ENCODE measurements at regions not wholly inside any gene's neighbourhood (a gene's known extent, or its start where the extent isn't known, plus 50 kb on each side); places are given as distances from the start of the nearest gene placed in this dataset.

- WGBS, result 97% methylated on average over 2 of the region's 2 CpGs
- no peaks in the 10 kb centered on the region for H3K36me3 ChIP-seq (ENCODE audit: insufficient read depth, low read length)
- no peak overlapping the region for H3K9ac ChIP-seq (ENCODE audit: low read depth, low read length)
- H3K4me3 ChIP-seq (ENCODE audit: low read length), result no peak overlapping the region
- H3K4me1 ChIP-seq (ENCODE audit: insufficient read depth, low read length), result no peaks in the 10 kb centered on the region
- H3K27me3 ChIP-seq (ENCODE audit: insufficient read depth, low read length), result no peaks in the 10 kb centered on the region
- no peaks in the 10 kb centered on the region for H3K9me3 ChIP-seq (ENCODE audit: insufficient read depth, low read depth, low read length)
- H3K27ac ChIP-seq (ENCODE audit: low read depth, low read length), result no peak overlapping the region
These were observed 797.9 kb downstream of the TYW1 start for GRCh38 chr7:67794544-67794943.

DNA sequence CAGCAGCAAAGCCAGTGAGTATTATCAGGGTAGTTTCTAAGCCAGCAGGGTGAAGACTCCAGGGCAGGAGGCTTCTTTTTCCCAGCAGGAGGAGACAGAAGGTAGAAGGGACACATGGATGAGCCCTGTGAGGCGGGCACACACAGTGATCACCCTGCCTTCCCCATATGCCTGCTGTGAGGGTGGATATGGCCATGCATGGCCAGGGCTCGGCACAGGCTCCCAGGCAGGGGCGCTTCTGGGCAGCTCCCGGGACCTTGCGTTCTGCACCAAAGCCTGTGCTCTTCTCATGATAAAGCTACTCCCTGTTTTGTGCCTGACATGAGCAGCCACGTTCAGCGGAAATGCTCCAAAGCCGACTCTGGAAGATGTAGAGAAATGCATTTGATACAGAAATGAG, 807.2 kb downstream of the TYW1 start:
- no peak overlapping the region for H3K27ac ChIP-seq (ENCODE audit: low read depth, low read length)
- no peak overlapping the region for H3K4me3 ChIP-seq (ENCODE audit: low read length)
- H3K36me3 ChIP-seq (ENCODE audit: insufficient read depth, low read length), result no peaks in the 10 kb centered on the region
- H3K9ac ChIP-seq (ENCODE audit: low read depth, low read length), result no peak overlapping the region
- WGBS, result 89% methylated on average over 8 of the region's 8 CpGs
- H3K9me3 ChIP-seq (ENCODE audit: insufficient read depth, low read depth, low read length), result no peaks in the 10 kb centered on the region
- no peaks in the 10 kb centered on the region for H3K27me3 ChIP-seq (ENCODE audit: insufficient read depth, low read length)
- no peaks in the 10 kb centered on the region for H3K4me1 ChIP-seq (ENCODE audit: insufficient read depth, low read length)

DNA sequence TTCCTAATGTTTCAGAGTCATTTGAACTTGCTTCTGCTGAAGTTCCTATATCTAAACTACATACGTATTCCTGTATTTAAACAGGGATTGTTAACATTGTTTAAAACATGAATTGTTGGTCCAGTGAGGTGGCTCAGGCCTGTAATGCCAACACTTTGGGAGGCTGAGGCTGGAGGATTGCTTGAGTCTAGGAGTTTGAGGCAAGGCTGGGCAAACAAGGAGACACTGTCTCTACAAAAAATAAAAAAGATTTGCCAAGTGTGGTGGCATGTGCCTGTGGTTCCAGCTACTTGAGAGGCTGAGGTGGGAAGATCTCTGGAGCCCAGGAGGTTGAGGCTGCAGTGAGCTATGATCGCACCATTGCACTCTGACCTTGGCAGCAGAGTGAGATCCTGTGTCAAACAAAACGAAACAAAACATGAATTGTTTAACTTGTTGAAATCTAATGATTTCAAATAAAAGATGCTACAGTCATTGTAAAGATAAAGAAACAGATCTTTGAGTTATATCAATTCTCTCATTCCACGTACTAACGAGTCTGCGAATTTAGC, 809.4 kb downstream of the TYW1 start:
- H3K9ac ChIP-seq (ENCODE audit: low read depth, low read length), result no peak overlapping the region
- H3K27ac ChIP-seq (ENCODE audit: low read depth, low read length), result no peak overlapping the region
- no peak overlapping the region for H3K4me3 ChIP-seq (ENCODE audit: low read length)
- 92% methylated on average over 5 of the region's 6 CpGs for WGBS
- H3K36me3 ChIP-seq (ENCODE audit: insufficient read depth, low read length), result no peaks in the 10 kb centered on the region
- no peaks in the 10 kb centered on the region for H3K9me3 ChIP-seq (ENCODE audit: insufficient read depth, low read depth, low read length)
- H3K4me1 ChIP-seq (ENCODE audit: insufficient read depth, low read length), result no peaks in the 10 kb centered on the region
- no peaks in the 10 kb centered on the region for H3K27me3 ChIP-seq (ENCODE audit: insufficient read depth, low read length)

DNA sequence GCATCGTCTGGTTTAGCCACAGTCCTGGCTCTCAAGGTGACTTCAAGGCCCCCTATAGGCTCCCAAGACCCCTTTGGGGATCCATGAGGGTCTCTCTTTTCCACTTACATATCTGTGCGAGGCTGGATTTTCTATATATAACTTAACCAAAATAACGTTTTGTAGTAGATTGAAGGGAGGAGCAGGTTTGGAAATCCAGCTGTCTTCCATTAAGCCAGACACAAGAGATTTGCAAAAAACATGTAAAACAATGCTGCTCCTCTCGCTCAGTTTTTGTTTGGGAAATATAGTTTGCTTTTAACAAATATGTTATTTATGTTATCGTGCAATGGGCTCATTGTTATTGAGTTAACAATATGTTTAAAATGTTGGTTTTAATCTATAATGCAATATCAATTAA, 811.2 kb downstream of the TYW1 start:
- H3K27ac ChIP-seq (ENCODE audit: low read depth, low read length), result no peak overlapping the region
- no peaks in the 10 kb centered on the region for H3K4me1 ChIP-seq (ENCODE audit: insufficient read depth, low read length)
- 93% methylated on average over 2 of the region's 5 CpGs for whole genome bisulfite sequencing
- no peaks in the 10 kb centered on the region for H3K9me3 ChIP-seq (ENCODE audit: insufficient read depth, low read depth, low read length)
- H3K27me3 ChIP-seq (ENCODE audit: insufficient read depth, low read length), result no peaks in the 10 kb centered on the region
- no peak overlapping the region for H3K4me3 ChIP-seq (ENCODE audit: low read length)
- no peaks in the 10 kb centered on the region for H3K36me3 ChIP-seq (ENCODE audit: insufficient read depth, low read length)
- H3K9ac ChIP-seq (ENCODE audit: low read depth, low read length), result no peak overlapping the region

- Histone ChIP-seq H3K27me3 (ENCODE audit: insufficient read depth, low read length) (no peaks in the 10 kb centered on the region), H3K9ac (ENCODE audit: low read depth, low read length) (no peak overlapping the region), H3K9me3 (ENCODE audit: insufficient read depth, low read depth, low read length) (no peaks in the 10 kb centered on the region), H3K4me3 (ENCODE audit: low read length) (no peak overlapping the region), H3K4me1 (ENCODE audit: insufficient read depth, low read length) (no peaks in the 10 kb centered on the region), H3K36me3 (ENCODE audit: insufficient read depth, low read length) (no peaks in the 10 kb centered on the region), H3K27ac (ENCODE audit: low read depth, low read length) (no peak overlapping the region)
- WGBS, result 95% methylated on average over 8 of the region's 8 CpGs
These were observed 813.0 kb downstream of the TYW1 start for GRCh38 chr7:67809586-67809985.

DNA sequence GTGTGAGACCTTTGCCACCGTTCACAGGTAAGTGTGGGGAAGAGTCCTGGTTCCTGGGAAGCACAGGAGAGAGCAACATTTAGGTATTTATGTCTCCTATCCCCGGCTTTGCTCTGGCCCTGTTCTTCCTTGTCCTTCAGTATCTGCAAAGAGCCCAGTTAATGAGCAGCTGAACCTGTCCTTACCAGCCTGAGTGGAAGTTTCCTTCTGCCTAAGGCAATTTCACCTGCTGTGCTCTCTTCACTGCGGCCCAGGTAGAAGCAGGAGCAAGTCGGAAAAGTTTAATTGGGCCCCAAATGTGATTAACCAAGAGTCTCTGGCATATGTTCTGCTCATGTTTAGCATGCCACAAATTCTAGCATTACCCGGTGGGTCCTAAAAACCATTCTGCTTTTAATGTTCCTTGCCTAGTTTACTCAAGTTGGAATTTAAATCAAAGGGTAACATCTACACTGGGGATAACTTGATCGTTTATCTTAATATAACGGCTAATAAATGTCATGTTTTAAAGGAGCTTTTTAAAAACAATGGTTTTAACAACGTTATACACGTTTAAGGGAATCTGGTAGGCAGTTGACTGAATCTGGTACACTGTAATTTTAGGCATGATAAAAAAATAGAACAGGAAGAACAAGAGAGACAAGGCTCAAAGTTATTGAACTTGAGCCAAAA, 817.1 kb downstream of the TYW1 start:
- Histone ChIP-seq H3K27ac (ENCODE audit: low read depth, low read length) (no peak overlapping the region), H3K4me1 (ENCODE audit: insufficient read depth, low read length) (no peaks in the 10 kb centered on the region), H3K4me3 (ENCODE audit: low read length) (no peak overlapping the region), H3K9me3 (ENCODE audit: insufficient read depth, low read depth, low read length) (no peaks in the 10 kb centered on the region), H3K9ac (ENCODE audit: low read depth, low read length) (no peak overlapping the region), H3K27me3 (ENCODE audit: insufficient read depth, low read length) (no peaks in the 10 kb centered on the region), H3K36me3 (ENCODE audit: insufficient read depth, low read length) (no peaks in the 10 kb centered on the region)
- WGBS, result 91% methylated on average over 9 of the region's 9 CpGs

DNA sequence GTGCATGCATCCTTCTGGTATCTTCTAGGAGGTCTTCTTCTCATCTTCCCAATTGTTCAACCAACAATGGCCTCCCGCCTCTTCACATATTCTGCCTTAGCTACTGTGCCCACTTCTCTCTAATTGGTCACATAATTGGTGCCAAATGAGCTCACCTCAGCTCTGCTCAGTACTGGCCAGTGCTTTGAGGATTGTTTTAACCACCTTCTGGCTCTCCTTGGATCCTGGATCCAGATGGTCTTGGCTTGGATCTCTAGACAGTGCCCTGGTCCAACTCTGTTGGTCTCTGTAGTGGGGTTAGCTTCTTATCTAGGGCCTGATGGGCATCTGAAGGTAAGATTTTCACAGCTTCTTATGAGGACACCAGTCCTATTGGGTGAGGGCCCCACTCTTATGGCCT, 820.8 kb downstream of the TYW1 start:
- H3K36me3 ChIP-seq (ENCODE audit: insufficient read depth, low read length), result no peaks in the 10 kb centered on the region
- H3K27ac ChIP-seq (ENCODE audit: low read depth, low read length), result no peak overlapping the region
- H3K9ac ChIP-seq (ENCODE audit: low read depth, low read length), result no peak overlapping the region
- no peaks in the 10 kb centered on the region for H3K9me3 ChIP-seq (ENCODE audit: insufficient read depth, low read depth, low read length)
- no peaks in the 10 kb centered on the region for H3K4me1 ChIP-seq (ENCODE audit: insufficient read depth, low read length)
- H3K27me3 ChIP-seq (ENCODE audit: insufficient read depth, low read length), result no peaks in the 10 kb centered on the region
- no peak overlapping the region for H3K4me3 ChIP-seq (ENCODE audit: low read length)
- WGBS, result 98% methylated on average over 1 of the region's 1 CpG

GRCh38 chr7:67821116-67821515, 824.5 kb downstream of the TYW1 start:
- Histone ChIP-seq H3K36me3 (ENCODE audit: insufficient read depth, low read length) (no peaks in the 10 kb centered on the region), H3K4me1 (ENCODE audit: insufficient read depth, low read length) (no peaks in the 10 kb centered on the region), H3K27ac (ENCODE audit: low read depth, low read length) (no peak overlapping the region), H3K9ac (ENCODE audit: low read depth, low read length) (no peak overlapping the region), H3K27me3 (ENCODE audit: insufficient read depth, low read length) (no peaks in the 10 kb centered on the region), H3K9me3 (ENCODE audit: insufficient read depth, low read depth, low read length) (no peaks in the 10 kb centered on the region), H3K4me3 (ENCODE audit: low read length) (no peak overlapping the region)
- 90% methylated on average over 7 of the region's 7 CpGs for WGBS

DNA sequence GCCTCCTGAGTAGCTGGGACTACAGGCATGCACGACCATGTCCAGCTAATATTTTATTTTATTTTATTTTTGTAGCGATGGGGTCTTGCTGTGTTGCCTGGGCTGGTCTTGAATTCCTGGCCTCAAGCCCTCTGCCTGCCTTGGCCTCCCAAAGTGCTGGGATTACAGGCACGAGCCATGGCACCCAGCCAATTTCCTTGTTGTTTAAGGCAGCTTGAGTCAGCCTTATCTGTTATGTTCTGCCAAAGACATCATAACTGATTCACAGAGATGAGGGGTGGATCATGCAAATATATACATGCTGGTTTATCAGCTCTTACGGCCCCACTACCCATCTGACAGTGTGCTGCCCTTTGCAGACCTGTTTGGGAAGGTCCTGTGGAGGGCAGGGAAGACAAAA, 826.7 kb downstream of the TYW1 start:
- H3K36me3 ChIP-seq (ENCODE audit: insufficient read depth, low read length), result no peaks in the 10 kb centered on the region
- no peaks in the 10 kb centered on the region for H3K4me1 ChIP-seq (ENCODE audit: insufficient read depth, low read length)
- no peaks in the 10 kb centered on the region for H3K27me3 ChIP-seq (ENCODE audit: insufficient read depth, low read length)
- H3K9ac ChIP-seq (ENCODE audit: low read depth, low read length), result no peak overlapping the region
- no peak overlapping the region for H3K27ac ChIP-seq (ENCODE audit: low read depth, low read length)
- no peaks in the 10 kb centered on the region for H3K9me3 ChIP-seq (ENCODE audit: insufficient read depth, low read depth, low read length)
- 97% methylated on average over 3 of the region's 4 CpGs for WGBS
- H3K4me3 ChIP-seq (ENCODE audit: low read length), result no peak overlapping the region

GRCh38 chr7:67825356-67825755, 828.7 kb downstream of the TYW1 start:
- Histone ChIP-seq H3K9ac (ENCODE audit: low read depth, low read length) (no peak overlapping the region), H3K9me3 (ENCODE audit: insufficient read depth, low read depth, low read length) (no peaks in the 10 kb centered on the region), H3K27me3 (ENCODE audit: insufficient read depth, low read length) (no peaks in the 10 kb centered on the region), H3K4me1 (ENCODE audit: insufficient read depth, low read length) (no peaks in the 10 kb centered on the region), H3K36me3 (ENCODE audit: insufficient read depth, low read length) (no peaks in the 10 kb centered on the region), H3K4me3 (ENCODE audit: low read length) (no peak overlapping the region), H3K27ac (ENCODE audit: low read depth, low read length) (no peak overlapping the region)
- WGBS, result 93% methylated on average over 1 of the region's 1 CpG

- Histone ChIP-seq H3K4me1 (ENCODE audit: insufficient read depth, low read length) (no peaks in the 10 kb centered on the region), H3K4me3 (ENCODE audit: low read length) (no peak overlapping the region), H3K27ac (ENCODE audit: low read depth, low read length) (no peak overlapping the region), H3K9ac (ENCODE audit: low read depth, low read length) (no peak overlapping the region), H3K36me3 (ENCODE audit: insufficient read depth, low read length) (no peaks in the 10 kb centered on the region), H3K9me3 (ENCODE audit: insufficient read depth, low read depth, low read length) (no peaks in the 10 kb centered on the region), H3K27me3 (ENCODE audit: insufficient read depth, low read length) (no peaks in the 10 kb centered on the region)
- WGBS, result 100% methylated on average over 3 of the region's 4 CpGs
These were observed 845.3 kb downstream of the TYW1 start for GRCh38 chr7:67841896-67842295.

- WGBS, result 91% methylated on average over 4 of the region's 4 CpGs
- no peaks in the 10 kb centered on the region for H3K27me3 ChIP-seq (ENCODE audit: insufficient read depth, low read length)
- no peak overlapping the region for H3K27ac ChIP-seq (ENCODE audit: low read depth, low read length)
- no peak overlapping the region for H3K9ac ChIP-seq (ENCODE audit: low read depth, low read length)
- H3K4me1 ChIP-seq (ENCODE audit: insufficient read depth, low read length), result no peaks in the 10 kb centered on the region
- no peak overlapping the region for H3K4me3 ChIP-seq (ENCODE audit: low read length)
- no peaks in the 10 kb centered on the region for H3K36me3 ChIP-seq (ENCODE audit: insufficient read depth, low read length)
- H3K9me3 ChIP-seq (ENCODE audit: insufficient read depth, low read depth, low read length), result no peaks in the 10 kb centered on the region
These were observed 845.9 kb downstream of the TYW1 start for GRCh38 chr7:67842571-67842970.
